ENCODE measurements at regions not wholly inside any gene's neighbourhood (a gene's known extent, or its start where the extent isn't known, plus 50 kb on each side); places are given as distances from the start of the nearest gene placed in this dataset.

DNA sequence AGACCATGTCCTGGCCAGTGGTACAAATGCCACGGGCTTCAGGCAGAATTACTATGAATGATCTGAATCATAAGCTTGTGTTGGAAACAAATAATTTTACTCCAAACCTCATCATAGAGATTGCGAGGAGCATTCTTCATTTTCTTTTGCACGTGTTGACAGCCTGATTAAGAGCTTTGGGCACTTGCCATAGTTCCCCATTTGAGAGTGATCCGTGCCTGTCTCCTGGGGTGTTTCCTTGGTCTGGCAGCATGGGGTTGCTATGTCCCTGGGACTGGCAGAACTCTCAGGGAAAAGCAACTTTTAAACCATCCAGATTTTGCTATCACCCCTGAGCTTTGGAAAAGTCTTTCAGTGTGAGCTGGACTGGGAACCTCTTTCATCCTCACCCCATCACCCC lies 54.3 kb upstream of the KCNJ6 start:
- Histone ChIP-seq H3K36me3 (ENCODE audit: control insufficient read depth in 2 of 2, extremely low read depth in 1 of 2, insufficient read depth in 2 of 2, low read length in 2 of 2) (no peaks in the 10 kb centered on the region), H3K4me2 (ENCODE audit: control insufficient read depth, extremely low read depth, insufficient read depth, low read depth, low read length) (no peak overlapping the region), H3K9me3 (ENCODE audit: control insufficient read depth, low read depth, low read length) (no peaks in the 10 kb centered on the region), H2AFZ (ENCODE audit: control insufficient read depth, low read length) (no peak overlapping the region), H3K4me1 (ENCODE audit: control insufficient read depth, extremely low read depth, insufficient read depth, low read length) (no peaks in the 10 kb centered on the region), H3K9ac (ENCODE audit: control insufficient read depth, extremely low read depth, insufficient read depth, low read length) (no peak overlapping the region), H3K27ac (ENCODE audit: control insufficient read depth, insufficient read depth, low read length) (no peak overlapping the region), H3K9me1 (ENCODE audit: control insufficient read depth, extremely low read depth, insufficient read depth, low read length) (no peaks in the 10 kb centered on the region), H3K79me2 (ENCODE audit: control insufficient read depth, insufficient read depth, low read length) (no peaks in the 10 kb centered on the region), H3K4me3 (ENCODE audit: control insufficient read depth in 2 of 3, extremely low read depth in 1 of 3, insufficient read depth in 2 of 3, low read depth in 1 of 3, low read length in 3 of 3) (no peak overlapping the region), H3K27me3 (ENCODE audit: control insufficient read depth, extremely low read depth, insufficient read depth, low read length) (no peaks in the 10 kb centered on the region), H4K20me1 (ENCODE audit: control insufficient read depth, extremely low read depth, insufficient read depth, low read length) (no peaks in the 10 kb centered on the region)
- no peak for DNase-seq (ENCODE audit: low read depth, low spot score)
- dilution Hi-C loops (cut with MboI; ENCODE audit: extremely low pct_ligation_motif_present, low sequenced_read_pairs): no loop called here
- FAIRE-seq: no peak
- TF ChIP-seq EZH2 (IDR thresholded peaks at IDR 0.05; ENCODE audit: low read length): no peak
- TF ChIP-seq, protein P1, sequence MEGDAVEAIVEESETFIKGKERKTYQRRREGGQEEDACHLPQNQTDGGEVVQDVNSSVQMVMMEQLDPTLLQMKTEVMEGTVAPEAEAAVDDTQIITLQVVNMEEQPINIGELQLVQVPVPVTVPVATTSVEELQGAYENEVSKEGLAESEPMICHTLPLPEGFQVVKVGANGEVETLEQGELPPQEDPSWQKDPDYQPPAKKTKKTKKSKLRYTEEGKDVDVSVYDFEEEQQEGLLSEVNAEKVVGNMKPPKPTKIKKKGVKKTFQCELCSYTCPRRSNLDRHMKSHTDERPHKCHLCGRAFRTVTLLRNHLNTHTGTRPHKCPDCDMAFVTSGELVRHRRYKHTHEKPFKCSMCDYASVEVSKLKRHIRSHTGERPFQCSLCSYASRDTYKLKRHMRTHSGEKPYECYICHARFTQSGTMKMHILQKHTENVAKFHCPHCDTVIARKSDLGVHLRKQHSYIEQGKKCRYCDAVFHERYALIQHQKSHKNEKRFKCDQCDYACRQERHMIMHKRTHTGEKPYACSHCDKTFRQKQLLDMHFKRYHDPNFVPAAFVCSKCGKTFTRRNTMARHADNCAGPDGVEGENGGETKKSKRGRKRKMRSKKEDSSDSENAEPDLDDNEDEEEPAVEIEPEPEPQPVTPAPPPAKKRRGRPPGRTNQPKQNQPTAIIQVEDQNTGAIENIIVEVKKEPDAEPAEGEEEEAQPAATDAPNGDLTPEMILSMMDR (optimal IDR thresholded peaks at IDR 0.05 in 1 of 3, IDR thresholded peaks at IDR 0.05 in 1 of 3, conservative IDR thresholded peaks at IDR 0.05 in 1 of 3; ENCODE audit: extremely low read depth in 1 of 3, insufficient read depth in 2 of 3, low read length in 3 of 3): no peak

DNA sequence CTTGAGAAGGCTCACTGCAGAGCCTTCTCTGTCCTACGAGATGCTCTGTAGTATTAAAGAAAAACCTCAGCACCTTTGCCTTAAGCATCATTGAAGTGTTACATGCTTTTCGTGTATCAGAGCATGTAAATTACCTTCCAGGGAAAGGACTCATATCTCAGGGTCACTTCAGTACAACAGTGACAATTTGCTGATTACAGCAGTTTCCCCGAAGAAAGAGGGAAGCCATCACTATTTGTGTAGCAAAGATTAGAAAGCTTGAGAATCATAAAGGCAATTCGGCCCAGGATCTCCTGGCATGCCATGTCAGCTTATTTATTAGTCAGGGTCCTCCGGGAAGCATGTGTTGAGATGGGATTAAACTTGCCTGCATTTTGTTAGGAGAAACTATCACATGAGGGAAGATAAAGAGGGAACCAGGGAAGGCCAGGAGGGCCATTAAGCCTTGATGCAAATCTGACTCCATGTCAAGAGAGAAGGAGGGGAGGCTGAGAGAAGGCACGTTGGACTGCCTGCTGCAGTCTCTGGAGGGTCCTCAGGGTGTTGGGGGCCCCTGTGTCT lies 55.2 kb upstream of the KCNJ6 start:
- H3K9me3 ChIP-seq (ENCODE audit: control insufficient read depth, low read depth, low read length): no peaks in the 10 kb centered on the region
- no peaks in the 10 kb centered on the region for H3K27me3 ChIP-seq (ENCODE audit: control insufficient read depth, extremely low read depth, insufficient read depth, low read length)
- DNase-seq (ENCODE audit: low read depth, low spot score) (no peak), FAIRE-seq (no peak)
- H3K4me3 ChIP-seq (ENCODE audit: control insufficient read depth in 2 of 3, extremely low read depth in 1 of 3, insufficient read depth in 2 of 3, low read depth in 1 of 3, low read length in 3 of 3): no peak overlapping the region
- no peaks in the 10 kb centered on the region for H4K20me1 ChIP-seq (ENCODE audit: control insufficient read depth, extremely low read depth, insufficient read depth, low read length)
- no peak overlapping the region for H3K9ac ChIP-seq (ENCODE audit: control insufficient read depth, extremely low read depth, insufficient read depth, low read length)
- H3K4me1 ChIP-seq (ENCODE audit: control insufficient read depth, extremely low read depth, insufficient read depth, low read length): no peaks in the 10 kb centered on the region
- H3K4me2 ChIP-seq (ENCODE audit: control insufficient read depth, extremely low read depth, insufficient read depth, low read depth, low read length): no peak overlapping the region
- no peak for TF ChIP-seq EZH2 (IDR thresholded peaks at IDR 0.05; ENCODE audit: low read length)
- TF ChIP-seq, protein P1 (optimal IDR thresholded peaks at IDR 0.05 in 1 of 3, IDR thresholded peaks at IDR 0.05 in 1 of 3, conservative IDR thresholded peaks at IDR 0.05 in 1 of 3; ENCODE audit: extremely low read depth in 1 of 3, insufficient read depth in 2 of 3, low read length in 3 of 3): no peak
- H3K9me1 ChIP-seq (ENCODE audit: control insufficient read depth, extremely low read depth, insufficient read depth, low read length): no peaks in the 10 kb centered on the region
- no peaks in the 10 kb centered on the region for H3K79me2 ChIP-seq (ENCODE audit: control insufficient read depth, insufficient read depth, low read length)
- dilution Hi-C loops (cut with MboI; ENCODE audit: extremely low pct_ligation_motif_present, low sequenced_read_pairs): no loop called here
- no peaks in the 10 kb centered on the region for H3K36me3 ChIP-seq (ENCODE audit: control insufficient read depth in 2 of 2, extremely low read depth in 1 of 2, insufficient read depth in 2 of 2, low read length in 2 of 2)
- no peak overlapping the region for H2AFZ ChIP-seq (ENCODE audit: control insufficient read depth, low read length)
- H3K27ac ChIP-seq (ENCODE audit: control insufficient read depth, insufficient read depth, low read length): no peak overlapping the region

Data from keratinocyte (primary cell).